Stimulated activated CD4-positive, alpha-beta T cell treated with anti-CD3 and anti-CD28 coated beads, Interleukin-15, amount 100 ng/mL, for 24 hours (primary cell): ENCODE measurements at regions not wholly inside any gene's neighbourhood (a gene's known extent, or its start where the extent isn't known, plus 50 kb on each side); places are given as distances from the start of the nearest gene placed in this dataset.
"Not testable (repeated sequence)": the region's sequence is repeated elsewhere in the genome, so short reads cannot be mapped to it uniquely, and the experiment has no call there.

Experiments
- DNase-seq: peaks from one replicate; pipeline ENCODE4 v3.0.0-alpha.2; 2020

GRCh38 chr11:13137844-13138301 is 128.8 kb downstream of the RASSF10 start:
- no peak for DNase-seq

DNA sequence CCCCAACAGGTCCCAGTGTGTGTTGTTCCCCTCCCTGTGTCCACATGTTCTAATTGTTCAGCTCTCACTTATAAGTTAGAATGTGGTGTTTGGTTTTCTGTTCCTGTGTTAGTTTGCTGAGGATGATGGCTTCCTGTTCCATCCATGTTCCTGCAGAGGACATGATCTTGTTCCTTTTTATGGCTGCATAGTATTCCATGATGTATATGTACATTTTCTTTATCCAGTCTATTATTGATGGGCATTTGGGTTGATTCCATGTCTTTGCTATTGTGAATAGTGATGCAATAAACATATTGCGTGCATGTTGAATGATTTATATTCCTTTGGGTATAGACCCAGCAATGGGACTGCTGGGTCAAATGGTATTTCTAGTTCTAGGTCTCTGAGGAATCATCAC is 130.0 kb downstream of the RASSF10 start:
- DNase-seq, result not testable (repeated sequence)

DNA sequence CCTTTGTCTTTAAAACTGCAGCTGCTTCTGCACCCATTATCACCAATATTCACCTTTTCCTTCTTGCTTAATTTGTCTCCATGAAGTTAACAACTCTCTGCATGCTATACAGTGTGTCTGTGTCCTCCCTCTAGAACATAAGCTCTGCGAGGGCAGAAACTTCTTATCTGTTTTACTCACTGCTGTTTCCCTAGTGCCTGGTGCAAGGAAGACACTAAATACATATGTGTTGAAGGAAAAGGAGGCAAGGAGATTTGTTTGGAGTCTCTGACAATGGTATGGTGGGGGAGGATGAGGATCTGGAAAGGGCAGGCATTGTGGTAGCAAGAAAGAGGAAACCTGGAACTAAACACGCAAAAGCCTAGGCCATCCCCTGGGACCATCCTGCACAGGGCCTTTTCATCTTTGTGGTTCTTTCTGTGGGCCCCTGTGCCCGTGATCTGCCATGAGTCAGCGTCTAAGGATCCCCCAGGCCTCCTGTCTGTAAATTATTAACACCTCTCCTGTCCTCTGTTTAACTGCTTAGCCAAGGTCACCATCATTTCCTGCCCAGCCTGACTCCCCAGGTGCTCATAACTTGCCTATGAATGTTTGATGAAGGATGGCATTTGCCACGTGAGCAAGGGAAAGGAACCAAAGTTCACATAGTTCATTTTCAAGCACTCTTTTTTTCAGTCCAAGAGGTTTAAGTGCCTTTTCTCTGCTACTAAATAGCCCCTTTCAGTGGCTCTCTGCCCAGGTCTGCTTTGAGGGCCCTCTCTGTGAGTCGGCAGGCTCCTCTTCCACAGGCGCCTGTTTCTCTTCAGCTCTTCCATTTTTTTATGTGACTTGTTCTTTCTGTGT is 131.1 kb downstream of the RASSF10 start:
- no peak for DNase-seq

GRCh38 chr11:13140873-13141655 is 131.9 kb downstream of the RASSF10 start:
- no peak for DNase-seq

GRCh38 chr11:13141731-13142709 is 132.9 kb downstream of the RASSF10 start:
- no peak for DNase-seq

DNA sequence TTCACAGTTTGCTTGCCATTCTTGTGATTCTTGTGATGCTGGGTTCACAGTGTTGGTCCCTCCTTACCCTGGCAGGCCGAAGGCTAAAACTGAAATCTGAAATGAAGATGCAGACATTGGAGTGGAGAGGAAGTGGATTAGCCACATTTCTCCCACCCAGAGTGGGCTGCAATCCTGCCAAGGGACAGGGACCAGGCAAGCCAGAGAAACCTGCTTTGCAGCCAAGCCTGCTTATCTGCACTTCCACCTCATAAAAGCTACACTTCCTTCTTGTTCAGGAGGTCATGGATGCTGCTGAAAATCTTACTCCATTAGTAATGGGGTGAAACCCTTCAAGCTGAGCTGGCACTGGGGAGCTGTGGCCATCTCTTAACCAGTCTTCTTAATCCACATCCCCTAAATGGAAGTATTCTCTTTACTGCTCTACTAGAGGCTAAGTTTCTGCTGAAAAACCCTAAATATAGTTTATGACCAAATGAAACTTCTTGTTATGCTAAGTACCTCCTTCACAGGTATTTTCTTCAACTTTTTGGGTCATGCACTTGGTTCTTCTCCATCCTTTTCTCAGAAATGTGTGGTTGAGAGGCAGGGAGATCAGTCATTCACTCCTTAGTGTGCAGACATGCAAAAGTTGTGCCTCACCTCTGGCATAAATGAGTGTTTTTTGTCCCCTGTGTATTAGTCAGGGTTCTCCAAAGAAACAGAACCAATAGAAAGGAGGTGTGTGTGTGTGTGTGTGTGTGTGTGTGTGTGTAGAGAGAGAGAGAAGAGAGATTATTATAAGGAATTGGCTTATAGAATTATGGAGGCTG is 133.9 kb upstream of the BMAL1 start:
- no peak for DNase-seq

GRCh38 chr11:13145461-13145860 is 132.1 kb upstream of the BMAL1 start:
- DNase-seq, result no peak

- no peak for DNase-seq
Observed at GRCh38 chr11:13149991-13150390, 127.6 kb upstream of the BMAL1 start.

GRCh38 chr11:13150487-13150886 is 127.1 kb upstream of the BMAL1 start:
- DNase-seq, result no peak

DNA sequence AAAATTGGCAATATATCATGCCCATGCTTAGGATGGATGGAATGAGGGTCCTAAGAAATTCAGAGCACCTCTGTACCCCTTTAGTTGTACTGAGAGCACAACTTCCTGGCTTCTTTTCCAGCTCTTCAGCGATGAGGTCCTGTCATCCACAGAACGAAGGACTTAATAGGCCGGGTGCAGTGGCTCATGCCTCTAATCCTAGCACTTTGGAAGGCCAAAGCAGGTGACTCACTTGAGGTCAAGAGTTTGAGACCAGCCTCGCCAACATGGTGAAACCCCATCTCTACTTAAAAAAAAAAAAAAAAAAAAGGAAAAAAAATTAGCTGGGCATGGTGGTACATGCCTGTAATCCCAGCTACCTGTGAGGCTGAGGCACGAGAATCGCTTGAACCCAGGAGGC is 125.3 kb upstream of the BMAL1 start:
- DNase-seq, result no peak

- no peak for DNase-seq
Observed at GRCh38 chr11:13152736-13153541, 124.7 kb upstream of the BMAL1 start.

GRCh38 chr11:13154374-13154773 is 123.2 kb upstream of the BMAL1 start:
- DNase-seq, result not testable (repeated sequence)

GRCh38 chr11:13160346-13160745 is 117.2 kb upstream of the BMAL1 start:
- no peak for DNase-seq

GRCh38 chr11:13160806-13161205 is 116.8 kb upstream of the BMAL1 start:
- no peak for DNase-seq

- no peak for DNase-seq
Observed at GRCh38 chr11:13163158-13163557, 114.4 kb upstream of the BMAL1 start.

DNA sequence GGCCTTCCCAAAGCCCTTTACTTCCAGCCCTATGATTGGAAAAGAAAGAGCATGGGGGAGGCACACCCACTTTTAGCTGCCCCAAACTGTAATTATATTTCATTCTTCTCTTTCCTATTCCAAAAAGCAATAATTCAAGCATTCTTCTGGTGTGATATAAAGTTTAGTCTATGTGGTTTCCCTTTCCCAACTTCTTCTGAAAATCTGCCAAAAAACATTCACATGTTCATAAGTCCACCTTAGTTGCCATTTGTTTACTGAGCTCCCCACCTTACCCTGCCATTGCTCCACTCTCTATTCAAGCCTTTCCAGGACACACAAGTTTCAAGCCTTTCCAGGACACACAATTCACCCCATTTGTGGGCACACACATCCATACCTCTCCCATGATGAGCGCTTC is 111.6 kb upstream of the BMAL1 start:
- DNase-seq, result no peak

- no peak for DNase-seq
Observed at GRCh38 chr11:13168271-13168670, 109.3 kb upstream of the BMAL1 start.

- DNase-seq, result no peak
Observed at GRCh38 chr11:13169709-13170108, 107.9 kb upstream of the BMAL1 start.

DNA sequence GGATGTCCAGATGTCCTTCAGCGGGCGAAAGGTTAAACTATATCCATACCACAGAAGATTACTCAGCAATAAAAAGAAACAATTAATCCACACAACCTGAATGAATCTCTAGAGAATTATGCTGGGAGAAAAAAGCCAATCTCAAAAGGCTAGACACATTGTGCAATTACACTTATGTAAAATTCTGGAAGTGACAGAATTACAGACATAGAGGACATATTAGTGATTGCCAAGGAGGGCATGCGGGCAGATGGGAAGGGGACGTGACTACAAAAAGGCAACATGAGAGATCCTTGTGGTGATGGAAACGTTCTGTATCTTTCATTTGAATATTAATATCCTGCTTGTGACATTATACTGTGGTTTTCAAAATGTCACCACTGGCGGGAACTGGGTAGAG is 103.5 kb upstream of the BMAL1 start:
- DNase-seq, result no peak

DNA sequence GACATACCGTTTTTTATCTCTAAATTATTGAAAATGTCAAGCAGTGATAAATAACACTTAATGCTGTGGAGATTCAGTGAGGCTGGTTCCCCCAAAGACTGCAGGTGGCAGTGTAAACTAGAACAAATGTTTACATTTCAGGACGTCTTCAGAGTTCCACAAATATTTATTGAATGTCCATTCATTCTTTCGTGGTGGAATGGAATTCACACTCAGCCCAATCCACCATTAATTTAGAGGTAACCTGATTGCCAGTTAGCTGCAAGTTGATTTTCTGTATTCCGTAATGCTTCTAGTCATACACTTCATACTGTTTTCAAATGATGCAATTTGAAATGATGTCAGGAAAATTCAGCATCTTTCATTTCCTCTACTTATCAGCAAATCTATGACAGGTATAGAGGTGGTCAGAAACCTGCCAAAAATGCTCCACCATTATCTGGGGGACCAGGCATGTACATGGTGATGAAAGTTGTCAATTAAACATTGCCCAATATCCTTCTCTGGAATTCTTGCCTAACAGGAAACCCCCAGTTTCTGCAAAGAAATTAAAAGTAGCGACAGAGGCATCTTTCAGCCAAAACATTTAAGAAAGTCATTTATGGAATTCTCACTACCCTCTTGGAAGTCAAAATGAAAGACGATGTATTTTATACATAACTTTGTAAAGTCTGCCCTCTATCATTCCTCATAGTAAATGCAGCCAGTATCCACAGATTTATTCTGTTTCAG is 94.3 kb upstream of the BMAL1 start:
- no peak for DNase-seq
